Stomach (tissue), 8 donors: ENCODE measurements at regions not wholly inside any gene's neighbourhood (a gene's known extent, or its start where the extent isn't known, plus 50 kb on each side); places are given as distances from the start of the nearest gene placed in this dataset.

ENCODE experiments used
- DNase-seq, 2 donors: peaks; one replicate each; pipeline versions ENCODE4 v3.0.0 to v3.0.0-alpha.2; 2013 to 2019
- H3K27ac ChIP-seq, 5 donors: fragments of 200-600 bp in 4 of 5; sonication (generic) in 4 of 5; one replicate each; pipeline ENCODE4 v1.5.1; 2013 to 2019; ENCODE audit warnings: mild to moderate bottlenecking in 1 of 5, moderate library complexity in 1 of 5
- H3K27me3 ChIP-seq, 3 donors: fragments of 200-600 bp; sonication (generic); one replicate each; pipeline ENCODE4 v1.5.1; 2017 to 2019; ENCODE audit warnings: mixed run types in 1 of 3
- H3K36me3 ChIP-seq, 4 donors: fragments of 200-600 bp; sonication (generic); 1 replicate in 3 of 4; 2 replicates in 1 of 4; pipeline ENCODE4 v1.5.1; 2016 to 2019
- H3K4me1 ChIP-seq, 4 donors: fragments of 200-600 bp; sonication (generic); one replicate each; pipeline ENCODE4 v1.5.1; 2016 to 2019
- H3K4me3 ChIP-seq, 4 donors: fragments of 200-600 bp; sonication (generic) in 3 of 4; one replicate each; pipeline ENCODE4 v1.5.1; 2016 to 2019; ENCODE audit warnings: mild to moderate bottlenecking in 1 of 4
- H3K9me3 ChIP-seq, 4 donors: fragments of 200-600 bp; sonication (generic); one replicate each; pipeline ENCODE4 v1.5.1; 2016 to 2019
- CTCF ChIP-seq, 7 experiments: fragments of 450-650 bp in 4 of 7; fragments of 200-600 bp in 3 of 7; sonication (generic) in 3 of 7; IDR thresholded peaks; one replicate each; pipeline ENCODE4 v1.5.1; 2016 to 2019; ENCODE audit warnings: antibody characterized with exemption in 7 of 7, control low read depth in 2 of 7, mild to moderate bottlenecking in 1 of 7
- EP300 ChIP-seq: sonication (generic); formaldehyde crosslinking; IDR thresholded peaks from one replicate; pipeline ENCODE4 v1.6.1; 2017; ENCODE audit warnings: antibody characterized with exemption
- POLR2A ChIP-seq, 4 donors: fragments of 450-650 bp; IDR thresholded peaks; one replicate each; pipeline ENCODE4 v1.6.1; 2016; ENCODE audit warnings: antibody characterized with exemption in 4 of 4, control low read depth in 2 of 4, mild to moderate bottlenecking in 1 of 4, moderate library complexity in 1 of 4
- POLR2AphosphoS5 ChIP-seq, 3 donors: sonication (generic); formaldehyde crosslinking; IDR thresholded peaks; one replicate each; pipeline ENCODE4 v1.6.1; 2016; ENCODE audit warnings: antibody characterized with exemption in 3 of 3
- WGBS, 5 donors: extraction: QIAGEN DNeasy Blood & Tissue Kit in 3 of 5; methylation state at CpG; one replicate each; pipeline versions ENCODE4 v1.1.5 to v1.1.7; 2013 to 2018; 5-methylcytosine and 5-hydroxymethylcytosine counted together
- intact Hi-C: fragments of 100-400 bp; cut with DNase I; formaldehyde crosslinking; loops from one replicate; pipeline ENCODE4 v1.15.1; 2023; ENCODE audit warnings: low total_unique reads
- donor health status: healthy with polysubstance abuse.
- donor health status: Bipolar disorder and iron deficiency.
- donor health status: healthy.

GRCh38 chr5:110115503-110115902 lies 425.8 kb downstream of the MAN2A1 start:
- Histone ChIP-seq H3K27ac (no peak overlapping the region), H3K9me3 (peaks cover 0 to 16% (median 2%) of the 10 kb centered on the region in 4 donors), H3K36me3 (no peaks in the 10 kb centered on the region), H3K4me3 (no peak overlapping the region), H3K4me1 (no peaks in the 10 kb centered on the region), H3K27me3 (no peaks in the 10 kb centered on the region)
- 70 to 86% (median 78%) methylated on average over 3 of the region's 3 CpGs for WGBS, 5 donors
- no peak for TF ChIP-seq POLR2AphosphoS5 (IDR thresholded peaks at IDR 0.05)
- no peak for TF ChIP-seq CTCF (IDR thresholded peaks at IDR 0.05)
- no peak for TF ChIP-seq EP300
- intact Hi-C loops: no loop called here
- no peak for DNase-seq

GRCh38 chr5:110116539-110116938 lies 426.8 kb downstream of the MAN2A1 start:
- no peak for DNase-seq
- H3K27me3 ChIP-seq: no peaks in the 10 kb centered on the region
- WGBS, 5 donors: 89 to 97% (median 92%) methylated on average over 1 of the region's 1 CpG

GRCh38 chr5:110134963-110135935 lies 445.5 kb downstream of the MAN2A1 start:
- WGBS, 5 donors: 74 to 86% (median 81%) methylated on average over 11 of the region's 11 CpGs
- H3K36me3 ChIP-seq: no peaks in the 10 kb centered on the region
- no peak for DNase-seq
- H3K27ac ChIP-seq: no peak overlapping the region
- H3K4me1 ChIP-seq: no peaks in the 10 kb centered on the region
- no peaks in the 10 kb centered on the region for H3K27me3 ChIP-seq
- H3K4me3 ChIP-seq: no peak overlapping the region
- no peak for TF ChIP-seq EP300
- TF ChIP-seq CTCF (IDR thresholded peaks at IDR 0.05): no peak
- no peak for TF ChIP-seq POLR2A (IDR thresholded peaks at IDR 0.05)
- TF ChIP-seq POLR2AphosphoS5 (IDR thresholded peaks at IDR 0.05): no peak
- intact Hi-C loops: no loop called here
- H3K9me3 ChIP-seq: peaks cover 0 to 37% (median 15%) of the 10 kb centered on the region in 4 donors

More at GRCh38 chr5:110116539-110116938, 426.8 kb downstream of the MAN2A1 start:
- intact Hi-C loops: no loop called here
- no peak for TF ChIP-seq EP300
- TF ChIP-seq CTCF (IDR thresholded peaks at IDR 0.05): no peak
- no peak for TF ChIP-seq POLR2AphosphoS5 (IDR thresholded peaks at IDR 0.05)
- TF ChIP-seq POLR2A (IDR thresholded peaks at IDR 0.05): no peak
- Histone ChIP-seq H3K36me3 (no peaks in the 10 kb centered on the region), H3K27ac (no peak overlapping the region), H3K9me3 (peaks cover 0 to 16% (median 2%) of the 10 kb centered on the region in 4 donors), H3K4me1 (no peaks in the 10 kb centered on the region), H3K4me3 (no peak overlapping the region)

DNA sequence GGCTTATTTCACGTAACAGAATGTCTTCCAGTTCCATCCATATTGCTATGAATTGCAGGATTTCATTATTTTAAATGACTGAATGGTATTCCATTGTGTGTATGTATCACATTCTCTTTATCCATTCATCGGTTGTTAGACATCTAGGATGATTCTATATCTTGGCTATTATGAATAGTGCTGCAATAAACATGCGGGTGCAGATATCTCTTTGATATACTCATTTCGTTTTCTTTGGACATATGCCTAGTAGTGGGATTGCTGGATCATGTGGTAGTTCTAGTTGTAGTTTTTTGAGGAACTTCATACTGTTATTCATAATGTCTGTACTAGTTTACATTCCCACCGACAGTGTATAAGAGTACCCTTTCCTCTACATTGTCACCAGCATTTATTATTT lies 460.5 kb downstream of the MAN2A1 start:
- H3K27ac ChIP-seq: no peak overlapping the region
- H3K36me3 ChIP-seq: no peaks in the 10 kb centered on the region
- H3K4me1 ChIP-seq: no peaks in the 10 kb centered on the region
- TF ChIP-seq CTCF (IDR thresholded peaks at IDR 0.05) (no peak), POLR2AphosphoS5 (IDR thresholded peaks at IDR 0.05) (no peak), EP300 (no peak), POLR2A (IDR thresholded peaks at IDR 0.05) (no peak)
- intact Hi-C loops: no loop called here
- no peak for DNase-seq
- H3K9me3 ChIP-seq: no peaks in the 10 kb centered on the region
- whole genome bisulfite sequencing, 5 donors: 62 to 69% (median 64%) methylated on average over 5 of the region's 5 CpGs
- no peaks in the 10 kb centered on the region for H3K27me3 ChIP-seq
- H3K4me3 ChIP-seq: no peak overlapping the region
